Activated CD4-positive, alpha-beta T cell treated with anti-CD3 and anti-CD28 coated beads for 36 hours (primary cell): ENCODE measurements at regions not wholly inside any gene's neighbourhood (a gene's known extent, or its start where the extent isn't known, plus 50 kb on each side); places are given as distances from the start of the nearest gene placed in this dataset.

Source experiments
- ATAC-seq: fragments of 200-7000 bp; cut with Tn5 transposase; one replicate; pipeline ENCODE4 v1.10.0; 2021; ENCODE audit warnings: mild to moderate bottlenecking, moderate library complexity
- CTCF ChIA-PET: fragments of 350-600 bp; sonication (Branson Sonifier 250); formaldehyde crosslinking; loops from one replicate; lab custom pipeline; 2021; ENCODE audit warnings: antibody characterized with exemption; lab: Charles Lee
- POLR2A ChIA-PET: fragments of 350-600 bp; sonication (Branson Sonifier 250); formaldehyde crosslinking; loops from one replicate; lab custom pipeline; 2021; ENCODE audit warnings: antibody characterized with exemption, inconsistent platforms; lab: Charles Lee
- DNase-seq: peaks from one replicate; pipeline ENCODE4 v3.0.0-alpha.2; 2020
- H3K27ac Mint-ChIP-seq: one replicate; pipeline ENCODE4 v1.8.0; 2021; ENCODE audit warnings: mixed read lengths
- H3K27me3 Mint-ChIP-seq: one replicate; pipeline ENCODE4 v1.8.0; 2021; ENCODE audit warnings: mixed read lengths
- H3K36me3 Mint-ChIP-seq: one replicate; pipeline ENCODE4 v1.8.0; 2021; ENCODE audit warnings: low read depth, mixed read lengths
- H3K4me1 Mint-ChIP-seq: one replicate; pipeline ENCODE4 v1.8.0; 2021; ENCODE audit warnings: mixed read lengths
- H3K4me3 Mint-ChIP-seq: one replicate; pipeline ENCODE4 v1.8.0; 2021; ENCODE audit warnings: mild to moderate bottlenecking, moderate library complexity, mixed read lengths
- H3K9me3 Mint-ChIP-seq: one replicate; pipeline ENCODE4 v1.8.0; 2021; ENCODE audit warnings: low read depth, mixed read lengths
- intact Hi-C, 2 experiments: fragments of 100-400 bp; cut with DNase I in 1 of 2; cut with micrococcal nuclease in 1 of 2; formaldehyde crosslinking; loops; one replicate each; pipeline versions ENCODE4 v1.14.2 to v1.15.1; 2022 to 2024; cut with DNase I, micrococcal nuclease

DNA sequence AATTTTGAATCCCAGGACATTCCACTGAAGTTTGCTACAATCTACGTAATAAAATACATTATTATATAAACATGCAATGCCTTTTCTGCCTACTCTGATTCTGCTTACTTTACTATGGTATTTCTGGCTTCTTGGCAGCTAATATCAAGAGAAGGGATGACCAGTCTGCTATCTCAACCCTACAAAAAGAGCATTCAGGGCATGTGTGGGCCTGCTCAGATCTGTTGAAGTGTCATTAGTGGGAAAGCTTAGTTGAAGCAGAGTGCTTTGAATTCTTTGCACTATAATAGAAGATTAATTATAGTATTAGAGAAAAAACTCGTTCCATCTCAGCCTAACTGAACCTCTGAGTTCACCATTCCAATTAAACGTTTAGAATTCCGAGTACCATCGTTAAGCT lies 339.5 kb upstream of the ISL1 start:
- DNase-seq (no peak), ATAC-seq (no peak)
- Mint-ChIP-seq H3K27me3 (no peaks in the 10 kb centered on the region), H3K4me3 (no peak overlapping the region), H3K4me1 (no peaks in the 10 kb centered on the region), H3K9me3 (no peaks in the 10 kb centered on the region), H3K36me3 (no peaks in the 10 kb centered on the region), H3K27ac (no peak overlapping the region)
- intact Hi-C loops: no loop called here
- CTCF ChIA-PET: no interaction called here
- POLR2A ChIA-PET: no interaction called here

DNA sequence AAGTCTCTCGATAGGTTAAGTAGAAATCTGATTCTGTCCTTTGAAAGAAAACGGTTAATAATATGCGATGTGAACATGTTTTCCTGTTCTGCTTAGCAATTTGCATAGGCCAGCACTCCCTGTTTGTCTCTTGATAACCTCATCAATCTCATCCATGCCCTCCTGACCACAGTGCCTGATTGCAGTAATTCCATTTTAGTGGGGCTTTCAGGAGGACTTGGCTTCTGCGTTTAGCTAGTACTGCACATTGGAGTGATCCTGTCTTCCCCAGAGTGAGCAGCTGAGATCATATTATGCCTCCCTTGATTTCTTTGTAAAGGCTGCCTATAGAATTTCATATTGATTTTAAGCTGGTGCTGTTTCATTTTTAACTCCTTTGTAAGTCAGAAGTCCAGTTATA lies 335.9 kb upstream of the ISL1 start:
- H3K9me3 Mint-ChIP-seq: no peaks in the 10 kb centered on the region
- no peak overlapping the region for H3K27ac Mint-ChIP-seq
- H3K27me3 Mint-ChIP-seq: no peaks in the 10 kb centered on the region
- ChIA-PET CTCF (no interaction called here), POLR2A (interaction anchor here (0.6 kb wide), 1 partner anchor 1528 kb away, joined by 15 read pairs; no protein-coding TSS in a partner anchor)
- H3K36me3 Mint-ChIP-seq: no peaks in the 10 kb centered on the region
- no peaks in the 10 kb centered on the region for H3K4me1 Mint-ChIP-seq
- H3K4me3 Mint-ChIP-seq: no peak overlapping the region
- intact Hi-C loops: no loop called here
- ATAC-seq (no peak), DNase-seq (no peak)

DNA sequence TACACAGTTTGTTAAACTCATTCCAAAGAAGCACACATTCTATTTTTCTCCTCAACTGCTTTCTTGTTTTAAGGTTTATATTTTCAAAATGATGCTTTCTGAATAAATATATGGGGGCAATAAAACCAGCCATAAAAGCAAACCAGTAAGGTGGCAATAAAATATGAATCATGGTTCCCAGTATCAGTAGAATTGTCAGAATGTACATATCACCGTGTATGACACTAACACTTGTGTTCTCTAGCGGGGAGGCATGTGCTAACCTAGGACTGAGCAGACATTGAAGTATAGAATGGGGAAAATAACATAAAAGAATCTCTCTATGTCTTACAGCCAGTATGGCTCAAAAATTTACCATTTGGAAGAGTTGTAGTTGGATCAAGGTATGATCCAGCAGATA lies 329.9 kb upstream of the ISL1 start:
- Mint-ChIP-seq H3K4me3 (no peak overlapping the region), H3K27me3 (no peaks in the 10 kb centered on the region), H3K9me3 (peaks cover 3% of the 10 kb centered on the region), H3K4me1 (no peaks in the 10 kb centered on the region), H3K36me3 (no peaks in the 10 kb centered on the region), H3K27ac (no peak overlapping the region)
- intact Hi-C loops: no loop called here
- no peak for DNase-seq
- CTCF ChIA-PET: no interaction called here
- no peak for ATAC-seq
- POLR2A ChIA-PET: no interaction called here

DNA sequence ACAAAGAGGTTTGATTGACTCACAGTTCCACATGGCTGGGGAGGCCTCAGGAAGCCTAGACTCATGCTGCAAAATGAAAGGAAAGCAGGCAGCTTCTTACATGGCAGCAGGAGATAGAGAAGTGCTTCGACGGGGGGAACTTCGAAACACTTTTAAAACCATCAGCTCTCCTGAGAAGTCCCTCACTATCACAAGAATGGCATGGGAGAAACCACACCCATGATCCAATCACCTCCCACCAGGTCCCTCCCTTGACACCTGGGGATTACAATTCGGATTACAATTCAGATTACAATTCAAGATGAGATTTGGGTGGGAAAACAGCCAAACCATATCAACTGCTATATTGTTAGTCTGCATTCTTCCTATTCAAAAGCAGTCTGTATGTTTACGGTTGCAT lies 322.3 kb upstream of the ISL1 start:
- peaks cover 21% of the 10 kb centered on the region for H3K9me3 Mint-ChIP-seq
- no peak overlapping the region for H3K4me3 Mint-ChIP-seq
- intact Hi-C loops: no loop called here
- ATAC-seq: no peak
- H3K27ac Mint-ChIP-seq: no peak overlapping the region
- H3K36me3 Mint-ChIP-seq: no peaks in the 10 kb centered on the region
- H3K27me3 Mint-ChIP-seq: no peaks in the 10 kb centered on the region
- CTCF ChIA-PET: no interaction called here
- no peaks in the 10 kb centered on the region for H3K4me1 Mint-ChIP-seq
- DNase-seq: no peak
- POLR2A ChIA-PET: no interaction called here

DNA sequence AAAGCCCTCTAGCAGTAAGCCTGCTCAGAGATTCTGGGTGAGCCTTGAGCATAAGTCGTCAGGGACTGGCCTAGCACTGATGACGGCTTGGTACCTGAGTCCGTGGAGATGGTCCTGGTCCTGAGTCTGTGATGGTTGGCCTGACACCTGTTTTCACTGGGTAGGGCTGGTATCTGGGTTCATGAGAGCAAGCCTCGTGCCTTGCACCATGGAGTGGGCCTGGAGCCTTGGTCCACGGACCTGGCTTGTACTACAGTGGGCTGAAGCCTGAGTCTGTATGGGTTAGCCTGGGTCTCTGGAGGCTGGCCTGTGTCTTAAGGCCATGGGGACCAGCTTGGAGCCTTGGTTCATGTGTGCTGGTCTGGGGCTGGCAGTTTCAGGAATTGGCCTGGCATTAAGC lies 310.3 kb upstream of the ISL1 start:
- no peak for ATAC-seq
- DNase-seq: no peak
- H3K27ac Mint-ChIP-seq: no peak overlapping the region
- intact Hi-C loops: no loop called here
- POLR2A ChIA-PET: no interaction called here
- H3K36me3 Mint-ChIP-seq: no peaks in the 10 kb centered on the region
- H3K27me3 Mint-ChIP-seq: no peaks in the 10 kb centered on the region
- peaks cover 16% of the 10 kb centered on the region for H3K9me3 Mint-ChIP-seq
- CTCF ChIA-PET: no interaction called here
- no peak overlapping the region for H3K4me3 Mint-ChIP-seq
- no peaks in the 10 kb centered on the region for H3K4me1 Mint-ChIP-seq

DNA sequence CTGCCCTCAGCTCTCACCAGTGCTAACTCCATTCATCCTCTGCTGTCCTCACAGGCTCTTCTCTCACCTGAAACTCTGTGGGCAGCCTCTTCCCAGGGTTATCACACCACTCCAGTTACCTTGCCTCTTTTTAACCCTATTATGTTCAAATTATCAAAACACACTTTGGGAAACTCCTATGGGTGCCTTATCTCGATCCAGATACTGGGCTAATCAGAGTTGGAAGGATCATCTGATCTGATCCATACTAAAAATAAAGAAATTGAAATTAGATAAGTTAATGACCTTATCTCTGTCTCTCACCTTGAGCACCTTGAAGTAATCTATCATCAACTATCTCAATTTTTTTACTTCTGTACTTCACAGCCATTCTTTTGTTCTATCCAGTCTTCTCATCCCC lies 300.5 kb upstream of the ISL1 start:
- intact Hi-C loops: no loop called here
- Mint-ChIP-seq H3K27ac (no peak overlapping the region), H3K27me3 (no peaks in the 10 kb centered on the region), H3K4me3 (no peak overlapping the region), H3K36me3 (no peaks in the 10 kb centered on the region), H3K9me3 (peaks cover 2% of the 10 kb centered on the region), H3K4me1 (no peaks in the 10 kb centered on the region)
- ChIA-PET CTCF (no interaction called here), POLR2A (no interaction called here)
- no peak for ATAC-seq
- DNase-seq: no peak

DNA sequence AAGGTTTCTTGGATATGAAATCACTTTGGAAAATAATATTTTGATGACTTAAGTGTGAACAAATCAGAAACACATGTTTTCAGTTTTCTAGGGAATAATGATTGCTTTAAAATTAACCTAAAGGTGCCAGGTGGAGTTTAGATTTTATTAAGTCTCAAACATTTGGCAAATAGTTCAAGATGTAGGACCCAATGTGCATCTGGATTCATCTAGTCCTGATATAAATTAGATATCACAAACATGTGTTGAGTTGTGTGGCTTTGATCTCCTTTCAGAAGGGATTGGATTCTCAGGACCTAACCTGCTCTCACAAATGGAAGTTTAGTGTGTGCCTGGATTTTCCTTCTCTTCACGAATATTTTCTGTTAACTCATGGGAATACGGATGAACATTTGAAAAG lies 291.4 kb upstream of the ISL1 start:
- intact Hi-C loops: no loop called here
- no peak overlapping the region for H3K27ac Mint-ChIP-seq
- H3K4me3 Mint-ChIP-seq: no peak overlapping the region
- no peak for DNase-seq
- CTCF ChIA-PET: no interaction called here
- ATAC-seq: no peak
- POLR2A ChIA-PET: no interaction called here
- no peaks in the 10 kb centered on the region for H3K4me1 Mint-ChIP-seq
- no peaks in the 10 kb centered on the region for H3K36me3 Mint-ChIP-seq
- H3K27me3 Mint-ChIP-seq: peaks cover 4% of the 10 kb centered on the region
- H3K9me3 Mint-ChIP-seq: peaks cover 4% of the 10 kb centered on the region

DNA sequence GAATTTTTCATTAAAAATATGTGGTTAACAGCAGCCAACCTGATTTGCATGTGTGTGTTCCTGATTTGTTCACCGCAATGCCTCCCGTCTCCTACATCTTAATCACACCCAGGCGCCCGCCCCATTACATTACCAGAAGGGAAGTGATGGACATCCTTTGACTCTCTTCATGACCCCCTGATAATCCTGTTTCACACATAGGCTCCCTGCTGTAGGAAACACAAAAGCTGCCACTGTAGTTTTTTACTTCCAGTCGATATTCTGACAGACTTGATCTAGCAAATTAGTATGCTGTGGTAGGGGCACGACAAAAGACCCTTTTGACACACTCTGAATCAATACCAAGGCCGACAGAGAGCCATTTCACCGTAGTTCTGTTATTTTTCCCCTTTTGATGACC lies 287.8 kb upstream of the ISL1 start:
- Mint-ChIP-seq H3K36me3 (no peaks in the 10 kb centered on the region), H3K27ac (no peak overlapping the region), H3K9me3 (peaks cover 4% of the 10 kb centered on the region), H3K27me3 (peaks cover 4% of the 10 kb centered on the region), H3K4me3 (no peak overlapping the region), H3K4me1 (no peaks in the 10 kb centered on the region)
- ChIA-PET POLR2A (no interaction called here), CTCF (no interaction called here)
- ATAC-seq (no peak), DNase-seq (no peak)
- intact Hi-C loops: no loop called here

DNA sequence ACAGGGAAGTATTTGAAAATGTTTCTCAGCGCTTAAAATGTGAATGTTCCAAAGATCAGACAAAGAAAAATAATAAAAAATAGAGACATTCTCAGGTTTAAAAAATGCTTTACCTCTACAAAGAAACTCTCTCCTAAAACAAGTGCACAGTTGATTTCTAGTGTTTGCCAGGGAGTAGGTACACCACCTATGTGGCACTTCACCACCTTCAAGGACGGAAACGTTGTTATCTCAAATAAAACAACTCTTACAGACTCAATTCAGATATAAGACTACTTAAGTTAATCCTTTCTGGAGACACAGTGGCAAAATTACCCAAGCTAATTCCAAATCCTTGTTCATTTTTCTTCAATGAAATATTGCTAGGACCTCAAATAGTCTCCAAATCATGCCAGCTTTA lies 286.4 kb upstream of the ISL1 start:
- no peak overlapping the region for H3K27ac Mint-ChIP-seq
- no peak overlapping the region for H3K4me3 Mint-ChIP-seq
- no peaks in the 10 kb centered on the region for H3K27me3 Mint-ChIP-seq
- H3K36me3 Mint-ChIP-seq: no peaks in the 10 kb centered on the region
- DNase-seq: no peak
- ChIA-PET POLR2A (no interaction called here), CTCF (no interaction called here)
- ATAC-seq: no peak
- intact Hi-C loops: no loop called here
- H3K4me1 Mint-ChIP-seq: no peaks in the 10 kb centered on the region
- H3K9me3 Mint-ChIP-seq: peaks cover 2% of the 10 kb centered on the region

DNA sequence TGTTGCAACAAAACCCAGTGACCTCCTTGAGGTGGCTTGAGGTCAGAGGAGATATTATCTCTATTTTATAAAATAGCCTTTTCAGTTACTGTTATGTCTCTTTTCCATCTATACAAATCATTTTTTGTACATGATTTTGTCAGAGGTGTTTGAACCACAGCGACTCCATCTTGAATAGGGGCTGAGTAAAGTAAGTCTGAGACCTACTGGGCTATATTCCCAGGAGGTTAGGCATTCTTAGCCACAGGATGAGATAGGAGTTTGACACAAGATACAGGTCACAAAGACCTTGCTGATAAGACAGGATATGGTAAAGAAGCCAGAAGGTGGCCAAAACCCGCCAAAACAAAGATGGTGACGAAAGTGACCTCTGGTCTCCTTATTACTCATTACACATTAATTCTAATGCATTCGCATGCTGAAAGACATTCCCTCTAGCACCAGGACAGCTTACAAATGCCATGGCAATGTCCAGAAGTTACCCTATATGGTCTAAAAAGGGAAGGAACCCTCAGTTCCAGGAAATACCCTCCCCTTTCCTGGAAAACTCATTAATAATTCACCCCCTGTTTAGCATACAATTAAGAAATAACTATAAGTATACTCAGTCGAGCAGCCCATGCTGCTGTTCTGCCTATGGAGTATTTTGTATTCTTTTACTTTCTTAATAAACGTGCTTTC lies 283.9 kb upstream of the ISL1 start:
- intact Hi-C loops: no loop called here
- CTCF ChIA-PET: no interaction called here
- no peak overlapping the region for H3K4me3 Mint-ChIP-seq
- no peak for DNase-seq
- POLR2A ChIA-PET: no interaction called here
- no peaks in the 10 kb centered on the region for H3K36me3 Mint-ChIP-seq
- no peaks in the 10 kb centered on the region for H3K4me1 Mint-ChIP-seq
- H3K9me3 Mint-ChIP-seq: peaks cover 5% of the 10 kb centered on the region
- no peaks in the 10 kb centered on the region for H3K27me3 Mint-ChIP-seq
- no peak overlapping the region for H3K27ac Mint-ChIP-seq
- ATAC-seq: no peak

DNA sequence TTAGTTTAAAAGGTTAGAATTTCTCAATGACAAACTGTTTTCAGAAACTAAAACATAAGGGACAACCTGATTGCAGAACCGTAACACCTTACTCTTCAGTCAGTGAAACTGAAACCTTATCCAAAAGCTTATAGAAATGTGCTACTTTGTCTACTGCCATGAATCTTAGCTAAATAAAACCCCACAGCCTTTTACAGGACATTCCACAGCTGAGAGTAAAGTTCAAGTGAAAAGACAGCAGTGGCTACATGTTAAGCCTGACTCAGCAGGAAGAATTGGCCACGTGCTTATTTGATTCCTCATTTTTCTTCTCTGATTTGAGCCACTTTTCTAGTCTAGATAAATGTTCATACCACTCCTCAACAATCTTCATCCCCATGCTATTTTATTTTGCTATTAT lies 278.7 kb upstream of the ISL1 start:
- Mint-ChIP-seq H3K27ac (no peak overlapping the region), H3K36me3 (no peaks in the 10 kb centered on the region), H3K4me3 (no peak overlapping the region), H3K9me3 (peaks cover 11% of the 10 kb centered on the region), H3K4me1 (no peaks in the 10 kb centered on the region), H3K27me3 (no peaks in the 10 kb centered on the region)
- intact Hi-C loops: no loop called here
- ATAC-seq (no peak), DNase-seq (no peak)
- ChIA-PET POLR2A (no interaction called here), CTCF (interaction anchor here (1.2 kb wide), 1 partner anchor 21 kb away, joined by 3 read pairs; no protein-coding TSS in a partner anchor)

DNA sequence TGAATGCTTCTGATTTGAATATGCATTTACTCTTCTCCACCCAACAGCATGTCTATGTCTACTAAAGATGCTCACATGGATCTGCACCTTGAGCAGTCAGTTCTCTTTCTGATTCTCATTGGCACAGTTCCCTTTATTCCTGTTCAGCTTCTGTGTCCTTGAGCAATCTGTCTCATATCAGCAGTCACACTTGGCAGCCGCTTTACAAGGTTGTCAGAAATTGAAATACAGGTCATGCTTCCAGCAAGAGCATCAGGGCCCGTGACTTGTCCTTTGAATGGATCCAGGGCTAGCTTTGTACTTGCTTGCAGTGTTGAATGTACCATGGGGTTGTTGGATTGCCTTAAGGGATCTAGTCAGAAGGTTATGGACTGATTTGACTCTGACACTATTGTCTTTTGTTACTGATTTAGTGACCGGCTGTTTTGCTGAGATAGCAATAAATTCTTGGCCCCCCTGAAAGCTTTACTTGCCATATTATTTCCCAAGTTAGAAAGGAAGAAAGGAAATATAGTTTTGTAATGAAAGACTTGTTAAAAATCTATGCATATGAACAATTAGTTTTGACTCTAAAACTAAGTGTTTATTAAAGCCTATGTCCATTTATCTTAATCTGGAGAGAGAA lies 273.4 kb upstream of the ISL1 start:
- intact Hi-C loops: no loop called here
- no peak for DNase-seq
- no peaks in the 10 kb centered on the region for H3K36me3 Mint-ChIP-seq
- no peaks in the 10 kb centered on the region for H3K4me1 Mint-ChIP-seq
- CTCF ChIA-PET: interaction anchor here (0.6 kb wide), 1 partner anchor 141 kb away, joined by 4 read pairs; no protein-coding TSS in a partner anchor
- no peaks in the 10 kb centered on the region for H3K27me3 Mint-ChIP-seq
- no peak overlapping the region for H3K27ac Mint-ChIP-seq
- peaks cover 6% of the 10 kb centered on the region for H3K9me3 Mint-ChIP-seq
- no peak overlapping the region for H3K4me3 Mint-ChIP-seq
- POLR2A ChIA-PET: no interaction called here
- no peak for ATAC-seq
